Adipocyte (in vitro differentiated cells): ENCODE measurements at regions not wholly inside any gene's neighbourhood (a gene's known extent, or its start where the extent isn't known, plus 50 kb on each side); places are given as distances from the start of the nearest gene placed in this dataset.

Experiments used
- DNase-seq: peaks from one replicate; pipeline ENCODE4 v3.0.0-alpha.2; 2015; ENCODE audit warnings: low read depth
- H3K27me3 ChIP-seq: replicated peaks from 2 replicates; pipeline ENCODE4 v1.7.0; 2013; ENCODE audit warnings: mild to moderate bottlenecking, low read length, moderate library complexity; ENCODE audit not compliant: control insufficient read depth, insufficient read depth
- H3K36me3 ChIP-seq: 2 replicates; pipeline ENCODE4 v1.7.0; 2013; ENCODE audit warnings: low read length, mild to moderate bottlenecking, moderate library complexity; ENCODE audit not compliant: control insufficient read depth, insufficient read depth, severe bottlenecking
- H3K4me1 ChIP-seq: 2 replicates; pipeline ENCODE4 v1.7.0; 2013; ENCODE audit warnings: mild to moderate bottlenecking, low read length, moderate library complexity; ENCODE audit not compliant: control insufficient read depth, insufficient read depth
- H3K4me3 ChIP-seq: 2 replicates; pipeline ENCODE4 v1.7.0; 2013; ENCODE audit warnings: mild to moderate bottlenecking, low read length, moderate library complexity
- H3K9ac ChIP-seq: 2 replicates; pipeline ENCODE4 v1.7.0; 2013; ENCODE audit warnings: mild to moderate bottlenecking, low read length, moderate library complexity
- H3K9me3 ChIP-seq: 2 replicates; pipeline ENCODE4 v1.7.0; 2013; ENCODE audit warnings: mild to moderate bottlenecking, low read length, moderate library complexity; ENCODE audit not compliant: control insufficient read depth

DNA sequence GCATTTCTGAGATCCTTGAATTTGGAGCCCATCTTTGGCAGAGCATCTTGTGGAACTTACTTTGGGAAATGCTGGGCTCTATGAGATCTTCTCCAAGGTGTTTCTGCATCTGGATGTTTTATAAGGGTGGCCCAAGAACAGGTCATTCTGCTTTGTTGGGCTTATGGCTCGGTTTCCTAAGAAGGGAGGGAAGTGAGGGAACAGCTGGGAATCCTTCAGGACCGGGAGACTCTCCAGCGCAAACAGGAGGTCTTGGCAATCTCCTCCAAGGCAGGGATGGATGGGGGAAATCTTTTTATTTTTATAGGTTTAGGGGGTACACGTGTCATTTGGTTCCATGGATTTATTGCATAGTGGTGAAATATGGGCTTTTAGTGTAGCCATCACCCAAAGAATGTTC, 54.7 kb downstream of the IRX3 start:
- Histone ChIP-seq H3K27me3 (peaks cover 20% of the 10 kb centered on the region), H3K36me3 (no peaks in the 10 kb centered on the region), H3K4me1 (peaks cover 2% of the 10 kb centered on the region), H3K9ac (no peak overlapping the region), H3K4me3 (no peak overlapping the region), H3K9me3 (peaks cover 6% of the 10 kb centered on the region)
- no peak for DNase-seq

DNA sequence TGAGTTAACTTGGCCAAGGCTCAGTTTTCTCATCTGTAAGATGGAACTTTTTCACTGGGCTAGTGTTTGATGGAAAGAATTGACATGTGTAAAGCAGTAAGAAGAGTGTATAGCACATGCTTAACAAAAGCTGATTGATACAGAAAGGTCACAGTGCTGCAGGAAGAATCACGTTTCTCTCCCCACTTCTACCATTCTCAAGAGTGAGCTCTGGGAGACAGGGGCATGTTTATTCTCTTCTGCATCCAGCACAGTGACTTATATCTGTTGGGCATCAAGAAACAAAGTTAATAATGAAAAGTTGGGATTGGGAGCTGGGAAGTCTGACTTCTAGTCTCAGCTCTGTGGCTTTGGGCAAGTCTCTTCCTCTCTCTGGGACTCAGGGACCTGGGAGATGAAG, 55.3 kb downstream of the IRX3 start:
- no peak for DNase-seq
- H3K27me3 ChIP-seq: peaks cover 20% of the 10 kb centered on the region
- H3K36me3 ChIP-seq: no peaks in the 10 kb centered on the region
- no peak overlapping the region for H3K4me3 ChIP-seq
- H3K9ac ChIP-seq: no peak overlapping the region
- H3K9me3 ChIP-seq: peaks cover 6% of the 10 kb centered on the region
- H3K4me1 ChIP-seq: no peaks in the 10 kb centered on the region

- Histone ChIP-seq H3K36me3 (no peaks in the 10 kb centered on the region), H3K4me3 (no peak overlapping the region), H3K4me1 (no peaks in the 10 kb centered on the region), H3K9me3 (peaks cover 6% of the 10 kb centered on the region), H3K9ac (no peak overlapping the region), H3K27me3 (peaks cover 16% of the 10 kb centered on the region)
- no peak for DNase-seq
These were observed 58.3 kb downstream of the IRX3 start for GRCh38 chr16:54228325-54228724.

- Histone ChIP-seq H3K9ac (no peak overlapping the region), H3K4me1 (no peaks in the 10 kb centered on the region), H3K36me3 (no peaks in the 10 kb centered on the region), H3K4me3 (no peak overlapping the region), H3K9me3 (peaks cover 6% of the 10 kb centered on the region), H3K27me3 (peaks cover 10% of the 10 kb centered on the region)
- DNase-seq: no peak
These were observed 60.1 kb downstream of the IRX3 start for GRCh38 chr16:54226296-54227010.

DNA sequence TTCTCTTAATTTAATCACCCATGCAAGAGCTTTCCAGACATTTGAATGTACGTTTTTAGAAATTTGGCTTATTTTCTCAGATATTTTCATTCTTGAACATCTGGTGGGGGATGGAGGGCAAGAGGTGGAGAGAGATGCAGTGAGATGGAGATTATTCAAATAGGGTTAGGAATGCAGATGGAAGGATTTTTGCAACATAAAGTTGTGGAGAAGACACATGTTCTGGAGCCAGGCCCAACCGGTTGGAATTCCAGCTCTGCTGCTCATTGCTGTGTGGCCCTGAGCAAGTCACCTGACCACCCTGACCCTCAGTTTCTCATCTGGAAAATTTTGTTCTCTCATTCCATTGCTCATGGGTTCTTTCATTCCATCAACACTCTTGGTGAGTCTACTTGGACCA, 66.9 kb downstream of the IRX3 start:
- H3K9me3 ChIP-seq: no peaks in the 10 kb centered on the region
- no peaks in the 10 kb centered on the region for H3K36me3 ChIP-seq
- H3K4me3 ChIP-seq: no peak overlapping the region
- peaks cover 43% of the 10 kb centered on the region for H3K27me3 ChIP-seq
- H3K9ac ChIP-seq: no peak overlapping the region
- DNase-seq: no peak
- H3K4me1 ChIP-seq: peaks cover 5% of the 10 kb centered on the region

GRCh38 chr16:54216688-54217087, 69.9 kb downstream of the IRX3 start:
- Histone ChIP-seq H3K4me1 (peaks cover 5% of the 10 kb centered on the region), H3K27me3 (peaks cover 71% of the 10 kb centered on the region)
- no peak for DNase-seq

GRCh38 chr16:54216268-54216667, 70.3 kb downstream of the IRX3 start:
- no peaks in the 10 kb centered on the region for H3K36me3 ChIP-seq
- H3K4me1 ChIP-seq: peaks cover 9% of the 10 kb centered on the region
- no peak for DNase-seq
- H3K4me3 ChIP-seq: no peak overlapping the region
- no peak overlapping the region for H3K9ac ChIP-seq
- no peaks in the 10 kb centered on the region for H3K9me3 ChIP-seq
- peaks cover 71% of the 10 kb centered on the region for H3K27me3 ChIP-seq

More at GRCh38 chr16:54216688-54217087, 69.9 kb downstream of the IRX3 start:
- Histone ChIP-seq H3K4me3 (no peak overlapping the region), H3K9ac (no peak overlapping the region), H3K36me3 (no peaks in the 10 kb centered on the region), H3K9me3 (no peaks in the 10 kb centered on the region)

- Histone ChIP-seq H3K4me3 (no peak overlapping the region), H3K4me1 (peaks cover 17% of the 10 kb centered on the region), H3K36me3 (no peaks in the 10 kb centered on the region), H3K9me3 (no peaks in the 10 kb centered on the region), H3K9ac (no peak overlapping the region), H3K27me3 (peaks cover 71% of the 10 kb centered on the region)
- no peak for DNase-seq
These were observed 71.1 kb downstream of the IRX3 start for GRCh38 chr16:54215471-54215870.

DNA sequence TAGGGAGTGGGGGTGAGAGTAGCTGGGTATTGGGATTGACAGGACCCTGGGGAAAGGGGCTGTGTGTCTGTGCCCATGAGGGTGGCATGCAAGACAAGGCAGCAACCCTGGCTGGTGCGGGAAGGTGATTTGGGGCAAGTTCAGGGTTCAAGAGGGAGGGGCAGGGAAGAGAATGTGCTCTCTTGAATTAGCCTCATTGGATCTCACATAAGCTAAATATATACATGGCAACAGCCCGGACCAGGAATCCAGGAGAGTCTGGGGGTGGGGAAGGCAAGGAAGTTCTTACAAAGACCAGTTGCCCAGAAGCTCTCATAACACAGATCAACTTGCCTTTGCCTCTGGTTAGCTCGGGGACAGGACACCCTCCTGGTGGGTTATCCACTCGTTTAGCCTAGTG, 73.3 kb downstream of the IRX3 start:
- Histone ChIP-seq H3K4me3 (no peak overlapping the region), H3K9me3 (no peaks in the 10 kb centered on the region), H3K36me3 (no peaks in the 10 kb centered on the region), H3K4me1 (peaks cover 25% of the 10 kb centered on the region), H3K27me3 (peaks cover 67% of the 10 kb centered on the region), H3K9ac (no peak overlapping the region)
- DNase-seq: no peak

DNA sequence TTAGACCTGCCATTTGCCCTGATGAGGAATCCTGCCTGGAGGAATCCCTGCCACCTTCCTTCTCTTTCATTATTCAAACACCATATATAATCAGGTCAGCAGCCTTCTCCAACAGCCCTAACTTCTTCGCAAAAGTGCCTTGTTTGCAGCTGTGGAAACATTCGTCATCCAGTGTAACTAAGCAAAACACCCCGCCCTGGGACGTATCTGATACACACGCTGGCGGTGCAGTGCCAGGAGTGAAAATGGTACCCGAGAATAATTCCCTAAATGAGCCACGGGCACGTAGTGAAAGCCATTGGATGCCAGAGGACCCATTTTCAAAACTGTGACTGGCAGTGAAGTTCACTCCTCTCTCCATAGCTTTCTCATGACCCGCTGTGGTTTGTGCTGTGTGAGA, 73.7 kb downstream of the IRX3 start:
- Histone ChIP-seq H3K4me3 (no peak overlapping the region), H3K9me3 (no peaks in the 10 kb centered on the region), H3K27me3 (peaks cover 65% of the 10 kb centered on the region), H3K9ac (no peak overlapping the region), H3K36me3 (no peaks in the 10 kb centered on the region), H3K4me1 (peaks cover 29% of the 10 kb centered on the region)
- no peak for DNase-seq

DNA sequence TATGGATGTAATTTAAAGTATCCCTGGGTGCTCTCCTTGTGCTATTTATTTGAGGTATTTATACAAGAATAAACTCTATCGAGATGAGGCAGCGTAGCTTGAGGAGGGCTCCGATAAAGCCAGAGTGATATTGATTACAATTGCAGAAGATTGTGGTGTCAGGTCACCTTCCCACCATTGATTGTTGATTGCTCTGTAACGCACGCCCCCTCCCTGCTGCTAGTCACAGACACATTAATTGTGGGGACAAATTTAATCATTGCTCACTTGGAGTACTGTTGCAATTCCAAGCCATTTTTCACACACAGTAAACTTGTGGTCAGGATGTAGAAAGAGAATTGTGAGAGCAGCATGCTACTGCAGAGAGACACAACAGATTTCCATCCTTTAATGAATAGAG, 75.4 kb downstream of the IRX3 start:
- Histone ChIP-seq H3K27me3 (peaks cover 68% of the 10 kb centered on the region), H3K4me1 (peaks cover 28% of the 10 kb centered on the region), H3K4me3 (peak overlapping the region; percentile 46), H3K36me3 (no peaks in the 10 kb centered on the region), H3K9ac (no peak overlapping the region), H3K9me3 (no peaks in the 10 kb centered on the region)
- DNase-seq: no peak
